SK-N-SH (cell line): ENCODE measurements at regions not wholly inside any gene's neighbourhood (a gene's known extent, or its start where the extent isn't known, plus 50 kb on each side); places are given as distances from the start of the nearest gene placed in this dataset.

Experiments
- EZH2phosphoT487 ChIP-seq: fragments of 200-600 bp; sonication (generic); IDR thresholded peaks from 2 replicates; pipeline ENCODE4 v1.6.1; 2017; ENCODE audit warnings: low read depth, mixed run types, mild to moderate bottlenecking, antibody characterized with exemption, moderate library complexity, borderline replicate concordance
- GABPA ChIP-seq: IDR thresholded peaks from 2 replicates; pipeline ENCODE4 v1.4.0; 2012; ENCODE audit warnings: low read depth, mild to moderate bottlenecking
- GATA2 ChIP-seq: sonication (generic); formaldehyde crosslinking; IDR thresholded peaks from 2 replicates; pipeline ENCODE4 v1.5.0; 2020; ENCODE audit warnings: mild to moderate bottlenecking, missing genetic modification reagents
- POLR2AphosphoS5 ChIP-seq: IDR thresholded peaks from 2 replicates; pipeline ENCODE4 v1.6.1; 2012; ENCODE audit warnings: low read depth, low read length
- RAD21 ChIP-seq: IDR thresholded peaks from 2 replicates; pipeline ENCODE4 v1.6.1; 2012; ENCODE audit warnings: mild to moderate bottlenecking, low read length
- RCOR1 ChIP-seq: fragments of 150-350 bp; IDR thresholded peaks from 2 replicates; pipeline ENCODE4 v1.6.1; 2017; ENCODE audit warnings: antibody characterized with exemption, low read length
- RXRA ChIP-seq: IDR thresholded peaks from 2 replicates; pipeline ENCODE4 v1.4.0; 2012; ENCODE audit warnings: low read depth, mild to moderate bottlenecking, borderline replicate concordance
- SIN3A ChIP-seq: IDR thresholded peaks from 2 replicates; pipeline ENCODE4 v1.6.1; 2012; ENCODE audit warnings: low read depth, mild to moderate bottlenecking, low read length, moderate library complexity, borderline replicate concordance
- TAF1 ChIP-seq: IDR thresholded peaks from 2 replicates; pipeline ENCODE4 v1.6.1; 2012; ENCODE audit warnings: low read depth, mild to moderate bottlenecking, low read length, moderate library complexity, borderline replicate concordance
- TF ChIP-seq, protein P1 (sequence below): fragments of 200-600 bp; sonication (generic); IDR thresholded peaks from 2 replicates; pipeline ENCODE4 v1.6.1; 2017; ENCODE audit warnings: antibody characterized with exemption, mild to moderate bottlenecking, moderate library complexity

DNA sequence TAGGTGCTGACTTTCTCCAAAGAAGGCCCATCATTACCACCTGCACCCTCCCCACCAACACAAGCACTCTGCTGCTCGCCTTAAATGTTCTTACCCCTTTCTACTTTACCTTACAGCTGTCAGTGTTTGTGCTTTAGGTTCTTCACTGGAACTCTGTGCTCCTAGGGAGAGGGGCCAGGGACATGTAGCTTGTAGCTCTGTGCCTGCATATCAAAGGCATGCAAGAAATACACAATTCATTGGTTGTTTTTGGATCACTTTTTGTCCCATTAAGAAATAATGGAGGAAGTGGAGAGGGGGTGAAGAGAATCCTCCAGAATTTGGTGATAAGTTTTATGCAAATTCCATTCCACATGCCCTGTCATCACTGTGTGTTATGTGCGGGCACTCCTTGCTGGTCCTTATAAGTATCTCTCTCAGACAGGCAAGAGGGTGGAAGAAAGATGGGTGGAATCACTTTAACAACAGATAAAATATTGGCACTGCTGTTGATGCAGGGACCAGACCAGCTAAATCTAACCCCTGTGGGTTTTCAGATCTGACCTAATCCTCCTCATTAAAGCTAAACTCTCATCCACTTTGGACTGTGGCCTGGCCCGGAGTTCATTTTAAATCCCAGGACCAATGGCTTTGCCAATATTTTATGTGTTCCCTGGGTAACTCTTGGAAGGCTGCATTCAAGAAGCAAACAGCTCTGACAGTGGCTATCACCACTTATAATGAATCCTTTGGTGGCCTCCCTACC is 375.8 kb upstream of the NFE2L3 start:
- TF ChIP-seq GABPA: no peak
- TF ChIP-seq, protein P1, sequence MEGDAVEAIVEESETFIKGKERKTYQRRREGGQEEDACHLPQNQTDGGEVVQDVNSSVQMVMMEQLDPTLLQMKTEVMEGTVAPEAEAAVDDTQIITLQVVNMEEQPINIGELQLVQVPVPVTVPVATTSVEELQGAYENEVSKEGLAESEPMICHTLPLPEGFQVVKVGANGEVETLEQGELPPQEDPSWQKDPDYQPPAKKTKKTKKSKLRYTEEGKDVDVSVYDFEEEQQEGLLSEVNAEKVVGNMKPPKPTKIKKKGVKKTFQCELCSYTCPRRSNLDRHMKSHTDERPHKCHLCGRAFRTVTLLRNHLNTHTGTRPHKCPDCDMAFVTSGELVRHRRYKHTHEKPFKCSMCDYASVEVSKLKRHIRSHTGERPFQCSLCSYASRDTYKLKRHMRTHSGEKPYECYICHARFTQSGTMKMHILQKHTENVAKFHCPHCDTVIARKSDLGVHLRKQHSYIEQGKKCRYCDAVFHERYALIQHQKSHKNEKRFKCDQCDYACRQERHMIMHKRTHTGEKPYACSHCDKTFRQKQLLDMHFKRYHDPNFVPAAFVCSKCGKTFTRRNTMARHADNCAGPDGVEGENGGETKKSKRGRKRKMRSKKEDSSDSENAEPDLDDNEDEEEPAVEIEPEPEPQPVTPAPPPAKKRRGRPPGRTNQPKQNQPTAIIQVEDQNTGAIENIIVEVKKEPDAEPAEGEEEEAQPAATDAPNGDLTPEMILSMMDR: no peak
- no peak for TF ChIP-seq GATA2
- TF ChIP-seq RXRA: no peak
- TF ChIP-seq EZH2phosphoT487: no peak
- no peak for TF ChIP-seq POLR2AphosphoS5
- no peak for TF ChIP-seq TAF1
- TF ChIP-seq SIN3A: no peak
- no peak for TF ChIP-seq RCOR1
- no peak for TF ChIP-seq RAD21
